ENCODE measurements at regions not wholly inside any gene's neighbourhood (a gene's known extent, or its start where the extent isn't known, plus 50 kb on each side); places are given as distances from the start of the nearest gene placed in this dataset.

- DNase-seq (ENCODE audit: low read depth, low spot score), result peak; percentile 55
- H3K4me3 ChIP-seq (ENCODE audit: low read depth, low read length), result no peak overlapping the region
- CTCF ChIA-PET, result no interaction called here
- H3K27me3 ChIP-seq (ENCODE audit: control insufficient read depth, insufficient read depth, low read length), result no peaks in the 10 kb centered on the region
- no peak for TF ChIP-seq CTCF (IDR thresholded peaks at IDR 0.05; ENCODE audit: low read depth, low read length)
- peak overlapping the region; percentile 48 for H3K27ac ChIP-seq (ENCODE audit: low read depth, low read length)
- POLR2A ChIA-PET, result interaction anchor here (0.7 kb wide), 1 partner anchor 68 kb away, joined by 3 read pairs; no protein-coding TSS in a partner anchor
- H3K9me3 ChIP-seq (ENCODE audit: control insufficient read depth, insufficient read depth, low read length), result no peaks in the 10 kb centered on the region
Observed at GRCh38 chr10:10605551-10606081, 412.1 kb upstream of the CELF2 start.

- Histone ChIP-seq H3K27ac (ENCODE audit: low read depth, low read length) (no peak overlapping the region), H3K9me3 (ENCODE audit: control insufficient read depth, insufficient read depth, low read length) (no peaks in the 10 kb centered on the region), H3K4me3 (ENCODE audit: low read depth, low read length) (no peak overlapping the region), H3K27me3 (ENCODE audit: control insufficient read depth, insufficient read depth, low read length) (no peaks in the 10 kb centered on the region)
- CTCF ChIA-PET, result no interaction called here
- DNase-seq (ENCODE audit: low read depth, low spot score), result no peak
- POLR2A ChIA-PET, result no interaction called here
- no peak for TF ChIP-seq CTCF (IDR thresholded peaks at IDR 0.05; ENCODE audit: low read depth, low read length)
Observed at GRCh38 chr10:10609379-10609955, 408.2 kb upstream of the CELF2 start.

GRCh38 chr10:10610171-10610570 lies 407.5 kb upstream of the CELF2 start:
- no peak for TF ChIP-seq CTCF (IDR thresholded peaks at IDR 0.05; ENCODE audit: low read depth, low read length)
- POLR2A ChIA-PET, result no interaction called here
- H3K27ac ChIP-seq (ENCODE audit: low read depth, low read length), result no peak overlapping the region

GRCh38 chr10:10612151-10612550 lies 405.5 kb upstream of the CELF2 start:
- CTCF ChIA-PET, result no interaction called here

More at GRCh38 chr10:10610171-10610570, 407.5 kb upstream of the CELF2 start:
- CTCF ChIA-PET, result no interaction called here
- H3K4me3 ChIP-seq (ENCODE audit: low read depth, low read length), result no peak overlapping the region
- DNase-seq (ENCODE audit: low read depth, low spot score), result no peak
- H3K9me3 ChIP-seq (ENCODE audit: control insufficient read depth, insufficient read depth, low read length), result no peaks in the 10 kb centered on the region
- H3K27me3 ChIP-seq (ENCODE audit: control insufficient read depth, insufficient read depth, low read length), result no peaks in the 10 kb centered on the region

More at GRCh38 chr10:10612151-10612550, 405.5 kb upstream of the CELF2 start:
- Histone ChIP-seq H3K27me3 (ENCODE audit: control insufficient read depth, insufficient read depth, low read length) (no peaks in the 10 kb centered on the region), H3K9me3 (ENCODE audit: control insufficient read depth, insufficient read depth, low read length) (no peaks in the 10 kb centered on the region), H3K27ac (ENCODE audit: low read depth, low read length) (no peak overlapping the region), H3K4me3 (ENCODE audit: low read depth, low read length) (no peak overlapping the region)
- POLR2A ChIA-PET, result no interaction called here
- no peak for DNase-seq (ENCODE audit: low read depth, low spot score)
- TF ChIP-seq CTCF (IDR thresholded peaks at IDR 0.05; ENCODE audit: low read depth, low read length), result no peak

Data from AG04450 (cell line).